ENCODE measurements at regions not wholly inside any gene's neighbourhood (a gene's known extent, or its start where the extent isn't known, plus 50 kb on each side); places are given as distances from the start of the nearest gene placed in this dataset.

DNA sequence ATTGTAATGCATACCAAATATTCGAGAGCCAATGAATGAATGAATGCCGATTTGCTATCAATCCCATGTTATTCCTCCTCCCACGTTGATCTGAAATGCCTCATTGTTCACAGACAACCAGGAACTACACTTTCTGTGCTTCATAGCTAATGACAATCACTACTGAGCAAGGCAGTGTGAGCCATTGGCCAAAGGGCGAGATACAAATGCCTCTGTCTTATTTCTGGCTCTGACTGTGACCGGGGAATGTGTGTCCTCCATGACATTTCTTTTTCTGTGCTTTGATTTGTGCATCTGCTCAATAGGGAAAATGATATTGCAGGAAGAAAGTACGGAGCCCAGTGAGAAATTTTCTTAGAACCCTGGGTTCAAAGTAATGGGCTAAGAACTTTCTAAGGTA is 217.1 kb downstream of the CXCL12 start:
- TF ChIP-seq, protein P1, sequence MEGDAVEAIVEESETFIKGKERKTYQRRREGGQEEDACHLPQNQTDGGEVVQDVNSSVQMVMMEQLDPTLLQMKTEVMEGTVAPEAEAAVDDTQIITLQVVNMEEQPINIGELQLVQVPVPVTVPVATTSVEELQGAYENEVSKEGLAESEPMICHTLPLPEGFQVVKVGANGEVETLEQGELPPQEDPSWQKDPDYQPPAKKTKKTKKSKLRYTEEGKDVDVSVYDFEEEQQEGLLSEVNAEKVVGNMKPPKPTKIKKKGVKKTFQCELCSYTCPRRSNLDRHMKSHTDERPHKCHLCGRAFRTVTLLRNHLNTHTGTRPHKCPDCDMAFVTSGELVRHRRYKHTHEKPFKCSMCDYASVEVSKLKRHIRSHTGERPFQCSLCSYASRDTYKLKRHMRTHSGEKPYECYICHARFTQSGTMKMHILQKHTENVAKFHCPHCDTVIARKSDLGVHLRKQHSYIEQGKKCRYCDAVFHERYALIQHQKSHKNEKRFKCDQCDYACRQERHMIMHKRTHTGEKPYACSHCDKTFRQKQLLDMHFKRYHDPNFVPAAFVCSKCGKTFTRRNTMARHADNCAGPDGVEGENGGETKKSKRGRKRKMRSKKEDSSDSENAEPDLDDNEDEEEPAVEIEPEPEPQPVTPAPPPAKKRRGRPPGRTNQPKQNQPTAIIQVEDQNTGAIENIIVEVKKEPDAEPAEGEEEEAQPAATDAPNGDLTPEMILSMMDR (conservative IDR thresholded peaks at IDR 0.05) = no peak
- TF ChIP-seq EZH2 (IDR thresholded peaks at IDR 0.05; ENCODE audit: low read depth) = no peak

Data from PC-9 (cell line).